Lower lobe of right lung (tissue), 2 donors: ENCODE measurements at regions not wholly inside any gene's neighbourhood (a gene's known extent, or its start where the extent isn't known, plus 50 kb on each side); places are given as distances from the start of the nearest gene placed in this dataset.
"Not testable (repeated sequence)": the region's sequence is repeated elsewhere in the genome, so short reads cannot be mapped to it uniquely, and the experiment has no call there.

Experiments
- ATAC-seq, 2 donors: fragments of 200-7000 bp; cut with Tn5 transposase; one replicate each; pipeline ENCODE4 v1.9.1; 2020 to 2022; ENCODE audit warnings: mild to moderate bottlenecking in 2 of 2, moderate library complexity in 2 of 2
- DNase-seq: peaks from one replicate; pipeline ENCODE4 v3.0.0-alpha.2; 2020
- H3K27ac ChIP-seq: fragments of 200-600 bp; one replicate; pipeline ENCODE4 v1.8.0; 2022
- H3K27me3 ChIP-seq: fragments of 200-600 bp; one replicate; pipeline ENCODE4 v1.8.0; 2022; ENCODE audit warnings: low read depth
- H3K36me3 ChIP-seq: fragments of 200-600 bp; one replicate; pipeline ENCODE4 v1.8.0; 2022; ENCODE audit warnings: mild to moderate bottlenecking
- H3K4me1 ChIP-seq: fragments of 200-600 bp; one replicate; pipeline ENCODE4 v1.8.0; 2022
- H3K4me3 ChIP-seq: fragments of 200-600 bp; one replicate; pipeline ENCODE4 v1.8.0; 2022; ENCODE audit warnings: mild to moderate bottlenecking
- H3K9me3 ChIP-seq: fragments of 200-600 bp; one replicate; pipeline ENCODE4 v1.8.0; 2022
- intact Hi-C: fragments of 100-400 bp; cut with DNase I; formaldehyde crosslinking; loops from one replicate; pipeline ENCODE4 v1.11.0; 2022
- TF ChIP-seq, protein P1 (sequence below): fragments of 200-600 bp; IDR thresholded peaks from one replicate; pipeline ENCODE4 v1.8.0; 2022; ENCODE audit warnings: antibody characterized with exemption, mild to moderate bottlenecking
- donor health status: DM: no; HTN: yes; CAD: no; lungs with severe emphysema.

- H3K27ac ChIP-seq: no peak overlapping the region
- TF ChIP-seq, protein P1, sequence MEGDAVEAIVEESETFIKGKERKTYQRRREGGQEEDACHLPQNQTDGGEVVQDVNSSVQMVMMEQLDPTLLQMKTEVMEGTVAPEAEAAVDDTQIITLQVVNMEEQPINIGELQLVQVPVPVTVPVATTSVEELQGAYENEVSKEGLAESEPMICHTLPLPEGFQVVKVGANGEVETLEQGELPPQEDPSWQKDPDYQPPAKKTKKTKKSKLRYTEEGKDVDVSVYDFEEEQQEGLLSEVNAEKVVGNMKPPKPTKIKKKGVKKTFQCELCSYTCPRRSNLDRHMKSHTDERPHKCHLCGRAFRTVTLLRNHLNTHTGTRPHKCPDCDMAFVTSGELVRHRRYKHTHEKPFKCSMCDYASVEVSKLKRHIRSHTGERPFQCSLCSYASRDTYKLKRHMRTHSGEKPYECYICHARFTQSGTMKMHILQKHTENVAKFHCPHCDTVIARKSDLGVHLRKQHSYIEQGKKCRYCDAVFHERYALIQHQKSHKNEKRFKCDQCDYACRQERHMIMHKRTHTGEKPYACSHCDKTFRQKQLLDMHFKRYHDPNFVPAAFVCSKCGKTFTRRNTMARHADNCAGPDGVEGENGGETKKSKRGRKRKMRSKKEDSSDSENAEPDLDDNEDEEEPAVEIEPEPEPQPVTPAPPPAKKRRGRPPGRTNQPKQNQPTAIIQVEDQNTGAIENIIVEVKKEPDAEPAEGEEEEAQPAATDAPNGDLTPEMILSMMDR: no peak
- intact Hi-C loops: no loop called here
- H3K9me3 ChIP-seq: no peaks in the 10 kb centered on the region
- no peaks in the 10 kb centered on the region for H3K36me3 ChIP-seq
- H3K4me1 ChIP-seq: no peaks in the 10 kb centered on the region
- DNase-seq (no peak), ATAC-seq (no peak)
- no peaks in the 10 kb centered on the region for H3K27me3 ChIP-seq
- H3K4me3 ChIP-seq: no peak overlapping the region
Measured at GRCh38 chr13:30520571-30520970, 54.8 kb upstream of the HMGB1 start.

- no peak overlapping the region for H3K27ac ChIP-seq
- H3K4me3 ChIP-seq: no peak overlapping the region
- intact Hi-C loops: no loop called here
- no peaks in the 10 kb centered on the region for H3K9me3 ChIP-seq
- no peaks in the 10 kb centered on the region for H3K4me1 ChIP-seq
- DNase-seq (no peak), ATAC-seq (no peak)
- H3K27me3 ChIP-seq: no peaks in the 10 kb centered on the region
- TF ChIP-seq, protein P1: no peak
- no peaks in the 10 kb centered on the region for H3K36me3 ChIP-seq
Measured at GRCh38 chr13:30523211-30523610, 57.5 kb upstream of the HMGB1 start.

DNA sequence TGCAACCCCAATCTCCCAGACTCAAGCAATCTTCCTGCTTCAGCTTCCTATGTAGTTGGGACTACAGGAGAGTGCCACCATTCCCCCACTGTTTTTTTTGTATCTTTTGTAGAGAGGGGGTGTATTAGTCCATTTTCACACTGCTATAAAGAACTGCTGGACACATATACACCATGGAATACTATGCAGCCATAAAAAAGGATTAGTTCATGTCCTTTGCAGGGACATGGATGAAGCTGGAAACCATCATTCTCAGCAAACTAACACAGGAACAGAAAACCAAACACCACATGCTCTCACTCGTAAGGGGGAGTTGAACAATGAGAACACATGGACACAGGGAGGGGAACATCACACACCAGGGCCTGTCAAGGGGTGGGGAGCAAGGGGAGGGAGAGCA is 58.1 kb upstream of the HMGB1 start:
- H3K36me3 ChIP-seq, H3K9me3 ChIP-seq, ATAC-seq, H3K27ac ChIP-seq, H3K4me3 ChIP-seq, H3K4me1 ChIP-seq, DNase-seq, intact Hi-C loops, H3K27me3 ChIP-seq: not testable (repeated sequence)

- intact Hi-C loops, H3K36me3 ChIP-seq, DNase-seq, H3K9me3 ChIP-seq, H3K4me3 ChIP-seq, H3K27ac ChIP-seq, ATAC-seq, H3K27me3 ChIP-seq, H3K4me1 ChIP-seq: not testable (repeated sequence)
Measured at GRCh38 chr13:30525212-30525611, 59.5 kb upstream of the HMGB1 start.

DNA sequence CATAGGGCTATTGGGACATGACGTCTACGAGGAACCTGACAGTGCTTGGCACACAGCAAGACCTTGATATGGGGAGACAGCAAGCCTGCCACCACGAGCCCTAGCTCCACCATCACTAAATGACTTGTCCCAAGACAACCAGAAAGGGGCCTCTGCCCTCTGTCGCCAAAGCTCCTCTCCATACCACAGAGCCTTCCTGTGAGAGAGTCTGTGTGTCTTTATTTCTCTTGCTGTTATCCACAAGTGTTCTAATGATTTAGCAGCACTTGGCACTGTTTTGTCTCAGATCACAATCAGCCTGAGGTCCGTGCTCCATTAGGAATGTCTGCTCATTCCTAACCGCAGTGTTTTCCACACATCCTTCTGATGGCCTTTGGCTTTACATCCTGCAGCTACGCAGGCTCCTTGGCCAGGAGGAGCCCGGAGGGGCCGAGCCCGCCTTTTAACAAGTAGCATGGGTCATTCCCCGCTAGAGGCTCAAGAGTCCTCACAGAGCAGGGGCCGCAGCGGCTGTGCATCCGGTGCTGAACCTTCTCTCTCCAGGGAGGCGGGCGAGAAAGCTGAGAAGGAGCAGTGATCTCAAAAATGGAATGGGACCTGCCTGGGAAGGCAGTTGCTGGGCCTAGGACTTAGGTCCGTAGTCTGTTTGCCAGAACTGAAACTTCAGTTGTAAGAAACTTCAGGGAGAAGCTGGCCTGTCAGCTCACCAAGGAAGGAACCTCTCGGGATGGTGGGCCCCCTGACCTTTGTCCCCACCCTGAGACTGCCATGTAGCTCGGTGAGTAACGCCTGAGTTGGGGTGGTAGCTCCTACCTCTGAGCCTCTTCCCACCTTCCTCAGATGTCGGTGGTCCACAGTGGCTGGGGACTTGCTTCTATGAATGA is 61.1 kb upstream of the HMGB1 start:
- TF ChIP-seq, protein P1: no peak
- no peaks in the 10 kb centered on the region for H3K27me3 ChIP-seq
- no peak overlapping the region for H3K27ac ChIP-seq
- H3K4me1 ChIP-seq: no peaks in the 10 kb centered on the region
- intact Hi-C loops: no loop called here
- H3K4me3 ChIP-seq: no peak overlapping the region
- no peaks in the 10 kb centered on the region for H3K9me3 ChIP-seq
- no peaks in the 10 kb centered on the region for H3K36me3 ChIP-seq
- ATAC-seq (no peak), DNase-seq (no peak)

- Histone ChIP-seq H3K4me3 (no peak overlapping the region), H3K27me3 (no peaks in the 10 kb centered on the region), H3K27ac (no peak overlapping the region), H3K36me3 (no peaks in the 10 kb centered on the region), H3K9me3 (no peaks in the 10 kb centered on the region), H3K4me1 (no peaks in the 10 kb centered on the region)
- intact Hi-C loops: no loop called here
- TF ChIP-seq, protein P1: no peak
- no peak for ATAC-seq
- DNase-seq: no peak
Measured at GRCh38 chr13:30529085-30529834, 63.5 kb upstream of the HMGB1 start.
